HepG2 (cell line): ENCODE measurements at regions not wholly inside any gene's neighbourhood (a gene's known extent, or its start where the extent isn't known, plus 50 kb on each side); places are given as distances from the start of the nearest gene placed in this dataset.

Experiments used
- ATAC-seq: fragments of 200-7000 bp; cut with Tn5 transposase; 3 replicates; pipeline ENCODE4 v1.9.1; 2020; ENCODE audit warnings: mild to moderate bottlenecking, moderate library complexity
- BruUV-seq: library from RNA; stranded (reverse); fragments of 400-500 nt; replicated peaks from 2 replicates; lab custom pipeline; 2021; lab: Mats Ljungman, UMichigan
- CTCF ChIA-PET: fragments of 300-600 bp; formaldehyde crosslinking; extraction: SDS; loops from one replicate; lab custom pipeline; 2021; ENCODE audit warnings: low total read pairs, inconsistent platforms, low intra/inter-chr PET ratio; lab: Yijun Ruan, JAX
- POLR2A ChIA-PET: fragments of 350-600 bp; sonication (Branson Sonifier 250); formaldehyde crosslinking; loops from one replicate; lab custom pipeline; 2020; ENCODE audit warnings: antibody characterized with exemption, inconsistent platforms; lab: Yijun Ruan, JAX
- DNase-seq: peaks from one replicate; pipeline ENCODE4 v3.0.0-alpha.2; 2015; ENCODE audit warnings: low spot score
- FAIRE-seq: peaks from 3 replicates; lab custom pipeline; 2011; peaks lifted over from hg19 to GRCh38; lab: Jason Lieb, UNC
- H2AFZ ChIP-seq: one replicate; pipeline ENCODE4 v1.6.1; 2011; ENCODE audit warnings: low read length, inconsistent platforms
- H3K27ac ChIP-seq: fragments of 300-600 bp; 3 replicates; pipeline ENCODE4 v1.8.0; 2011; ENCODE audit warnings: mixed run types, mild to moderate bottlenecking, mixed read lengths, low read length, inconsistent platforms; ENCODE audit not compliant: insufficient read depth; ENCODE audit errors: extremely low read length
- H3K27me3 ChIP-seq, 2 experiments: fragments of 200-600 bp in 1 of 2; 2 replicates in 1 of 2; 3 replicates in 1 of 2; pipeline versions ENCODE4 v1.6.0 to v1.8.0; 2011; ENCODE audit warnings: low read length in 2 of 2, mild to moderate bottlenecking in 2 of 2, moderate library complexity in 2 of 2, inconsistent platforms in 1 of 2; ENCODE audit not compliant: insufficient read depth in 2 of 2, control insufficient read depth in 1 of 2
- H3K36me3 ChIP-seq, 2 experiments: fragments of 200-600 bp in 1 of 2; replicated peaks in 1 of 2; 2 replicates in 1 of 2; 3 replicates in 1 of 2; pipeline versions ENCODE4 v1.5.1 to v1.8.0; 2011; ENCODE audit warnings: low read length in 2 of 2, inconsistent platforms in 1 of 2; ENCODE audit not compliant: insufficient read depth in 2 of 2, control insufficient read depth in 1 of 2
- H3K4me1 ChIP-seq: 2 replicates; pipeline ENCODE4 v1.5.1; 2012; ENCODE audit warnings: low read length, inconsistent platforms; ENCODE audit not compliant: insufficient read depth
- H3K4me2 ChIP-seq: 2 replicates; pipeline ENCODE4 v1.6.0; 2011; ENCODE audit warnings: low read depth, low read length, inconsistent platforms
- H3K4me3 ChIP-seq, 3 experiments: fragments of 200-600 bp in 1 of 3; sonication (generic), shearing (Covaris generic) in 1 of 3; replicated peaks in 1 of 3; 2 replicates each; pipeline ENCODE4 v1.5.1; 2011 to 2016; ENCODE audit warnings: low read length in 3 of 3, inconsistent platforms in 2 of 3, low read depth in 2 of 3, mild to moderate bottlenecking in 2 of 3, control low read depth in 1 of 3, mixed read lengths in 1 of 3; ENCODE audit not compliant: insufficient read depth in 1 of 3
- H3K79me2 ChIP-seq: one replicate; pipeline ENCODE4 v1.6.1; 2011; ENCODE audit warnings: low read length, inconsistent platforms; ENCODE audit not compliant: insufficient read depth
- H3K9ac ChIP-seq: 2 replicates; pipeline ENCODE4 v1.6.0; 2011; ENCODE audit warnings: mild to moderate bottlenecking, low read depth, low read length, inconsistent platforms; ENCODE audit not compliant: insufficient read depth
- H3K9me3 ChIP-seq: 2 replicates; pipeline ENCODE4 v1.5.1; 2012; ENCODE audit warnings: mild to moderate bottlenecking, low read length
- H4K20me1 ChIP-seq: 2 replicates; pipeline ENCODE4 v1.6.0; 2011; ENCODE audit warnings: inconsistent platforms, mild to moderate bottlenecking, low read length, moderate library complexity; ENCODE audit not compliant: insufficient read depth
- JUN ChIP-seq: sonication (generic); formaldehyde crosslinking; IDR thresholded peaks from 2 replicates; pipeline ENCODE4 v1.4.0; 2020; ENCODE audit warnings: mild to moderate bottlenecking, missing genetic modification reagents
- KLF16 ChIP-seq, 2 experiments: sonication (generic) in 1 of 2; formaldehyde crosslinking in 1 of 2; IDR thresholded peaks; 2 replicates each; pipeline versions ENCODE4 v1.6.1 to v1.8.0; 2016 to 2023; ENCODE audit warnings: missing genetic modification reagents in 2 of 2, missing compliant biosample characterization in 1 of 2
- MTERF4 ChIP-seq: sonication (generic); formaldehyde crosslinking; IDR thresholded peaks from 2 replicates; pipeline ENCODE4 v1.8.0; 2023; ENCODE audit warnings: mild to moderate bottlenecking, missing genetic modification reagents
- NFIC ChIP-seq: IDR thresholded peaks from 2 replicates; pipeline ENCODE4 v1.6.1; 2012; ENCODE audit warnings: mild to moderate bottlenecking, low read length, inconsistent platforms
- SATB2 ChIP-seq: sonication (generic); formaldehyde crosslinking; IDR thresholded peaks from 2 replicates; pipeline ENCODE4 v1.5.0; 2020; ENCODE audit warnings: missing genetic modification reagents
- ZNF160 ChIP-seq: sonication (generic); formaldehyde crosslinking; IDR thresholded peaks from 2 replicates; pipeline ENCODE4 v1.8.0; 2022; ENCODE audit warnings: mild to moderate bottlenecking, inconsistent platforms, missing genetic modification reagents
- ZNF280D ChIP-seq: sonication (generic); formaldehyde crosslinking; IDR thresholded peaks from 2 replicates; pipeline ENCODE4 v1.5.1; 2020; ENCODE audit warnings: mild to moderate bottlenecking, missing genetic modification reagents
- ZNF569 ChIP-seq: sonication (generic); formaldehyde crosslinking; IDR thresholded peaks from 2 replicates; pipeline ENCODE4 v1.5.0; 2020; ENCODE audit warnings: mild to moderate bottlenecking, missing genetic modification reagents, moderate library complexity, borderline replicate concordance
- WGBS: methylation state at CpG from one replicate; pipeline ENCODE4 v1.1.6; 2017; ENCODE audit warnings: low lambda C conversion rate; 5-methylcytosine and 5-hydroxymethylcytosine counted together
- in situ Hi-C: cut with HindIII; loops from 2 replicates; pipeline ENCODE4 v1.10.0; 2017; ENCODE audit warnings: low pct_unique_long_range_greater_than_20kb; ENCODE audit not compliant: extremely low pct_ligation_motif_present
- intact Hi-C: fragments of 100-400 bp; cut with micrococcal nuclease; formaldehyde crosslinking; loops from one replicate; pipeline ENCODE4 v1.10.0; 2022; ENCODE audit not compliant: unreplicated experiment

DNA sequence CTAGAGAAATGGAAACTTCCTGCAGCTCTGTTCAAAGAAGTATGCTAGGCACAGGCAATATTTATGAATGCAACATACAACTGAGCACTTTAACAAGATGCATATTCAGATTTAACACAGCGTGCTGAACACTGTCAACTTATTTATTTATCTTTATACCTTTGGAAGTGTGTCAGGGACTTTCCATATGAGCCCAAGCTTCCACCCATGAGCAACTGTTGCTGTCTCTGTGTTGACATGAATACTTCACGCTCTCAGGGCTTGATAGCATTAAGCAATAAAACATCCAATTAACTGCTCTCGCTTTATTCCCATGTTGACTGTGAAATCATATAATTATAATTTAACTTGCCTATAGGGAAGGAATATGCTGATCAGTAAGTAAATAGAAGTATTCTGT is 116.6 kb upstream of the ROBO1 start:
- no peak overlapping the region for H2AFZ ChIP-seq
- TF ChIP-seq ZNF569 (no peak), ZNF280D (CRISPR knock-in tag) (no peak), ZNF160 (CRISPR knock-in tag) (no peak)
- no peaks in the 10 kb centered on the region for H3K36me3 ChIP-seq
- H3K9ac ChIP-seq: no peak overlapping the region
- no peak overlapping the region for H3K4me3 ChIP-seq
- FAIRE-seq: no peak
- ATAC-seq: no peak
- no peak overlapping the region for H3K4me2 ChIP-seq
- no peaks in the 10 kb centered on the region for H3K27me3 ChIP-seq
- no TSS peak for BruUV-seq
- ChIA-PET CTCF (no interaction called here), POLR2A (no interaction called here)
- no peaks in the 10 kb centered on the region for H3K9me3 ChIP-seq
- H3K79me2 ChIP-seq: no peaks in the 10 kb centered on the region
- H3K4me1 ChIP-seq: no peaks in the 10 kb centered on the region
- in situ Hi-C loops: no loop called here
- 0% methylated on average over 3 of the region's 3 CpGs for WGBS
- intact Hi-C loops: no loop called here
- H4K20me1 ChIP-seq: no peaks in the 10 kb centered on the region
- DNase-seq: no peak
- H3K27ac ChIP-seq: no peak overlapping the region

- intact Hi-C loops: no loop called here
- Histone ChIP-seq H3K36me3 (no peaks in the 10 kb centered on the region), H3K4me3 (no peak overlapping the region), H3K27me3 (no peaks in the 10 kb centered on the region), H3K9ac (no peak overlapping the region), H2AFZ (no peak overlapping the region), H3K4me1 (no peaks in the 10 kb centered on the region), H4K20me1 (no peaks in the 10 kb centered on the region), H3K4me2 (no peak overlapping the region), H3K79me2 (no peaks in the 10 kb centered on the region), H3K27ac (no peak overlapping the region), H3K9me3 (no peaks in the 10 kb centered on the region)
- FAIRE-seq (no peak), DNase-seq (no peak), ATAC-seq (no peak)
- BruUV-seq: no TSS peak
- POLR2A ChIA-PET: no interaction called here
- TF ChIP-seq SATB2 (CRISPR knock-in tag) (no peak), MTERF4 (CRISPR knock-in tag) (no peak), JUN (CRISPR knock-in tag) (no peak), NFIC (no peak), KLF16 (CRISPR knock-in tag; IDR thresholded peaks at IDR 0.05) (no peak)
- 0% methylated on average over 1 of the region's 1 CpG for WGBS
- in situ Hi-C loops: no loop called here
- CTCF ChIA-PET: no interaction called here
Observed at GRCh38 chr3:79881431-79881830, 113.6 kb upstream of the ROBO1 start.
